ENCODE measurements at regions not wholly inside any gene's neighbourhood (a gene's known extent, or its start where the extent isn't known, plus 50 kb on each side); places are given as distances from the start of the nearest gene placed in this dataset.

GRCh38 chr5:143685246-143685815, 126.6 kb upstream of the HMHB1 start:
- no peak overlapping the region for H3K27ac ChIP-seq
- ATAC-seq: peak; percentile 39
- H3K4me3 ChIP-seq: no peak overlapping the region
- H3K27me3 ChIP-seq: no peaks in the 10 kb centered on the region
- H3K9me3 ChIP-seq: no peaks in the 10 kb centered on the region
- H3K4me1 ChIP-seq: peaks cover 7% of the 10 kb centered on the region
- TF ChIP-seq CTCF (IDR thresholded peaks at IDR 0.05): peak; percentile 21
- intact Hi-C loops (cut with DNase I): no loop called here
- no peak for DNase-seq
- H3K36me3 ChIP-seq: no peaks in the 10 kb centered on the region

- intact Hi-C loops (cut with DNase I): no loop called here
- H3K4me3 ChIP-seq: no peak overlapping the region
Observed at GRCh38 chr5:143683459-143683858, 128.5 kb upstream of the HMHB1 start.

GRCh38 chr5:143682929-143683386, 129.0 kb upstream of the HMHB1 start:
- H3K9me3 ChIP-seq: no peaks in the 10 kb centered on the region
- TF ChIP-seq CTCF (IDR thresholded peaks at IDR 0.05): no peak
- no peaks in the 10 kb centered on the region for H3K36me3 ChIP-seq
- no peak overlapping the region for H3K27ac ChIP-seq
- H3K4me3 ChIP-seq: no peak overlapping the region
- no peak for DNase-seq
- H3K27me3 ChIP-seq: no peaks in the 10 kb centered on the region
- intact Hi-C loops (cut with DNase I): no loop called here
- H3K4me1 ChIP-seq: peaks cover 7% of the 10 kb centered on the region
- no peak for ATAC-seq

More at GRCh38 chr5:143683459-143683858, 128.5 kb upstream of the HMHB1 start:
- Histone ChIP-seq H3K4me1 (peaks cover 7% of the 10 kb centered on the region), H3K36me3 (no peaks in the 10 kb centered on the region), H3K27me3 (no peaks in the 10 kb centered on the region), H3K27ac (no peak overlapping the region), H3K9me3 (no peaks in the 10 kb centered on the region)
- no peak for TF ChIP-seq CTCF (IDR thresholded peaks at IDR 0.05)
- no peak for DNase-seq
- no peak for ATAC-seq

- DNase-seq (no peak), ATAC-seq (no peak)
- intact Hi-C loops (cut with DNase I): no loop called here
- H3K4me1 ChIP-seq: peaks cover 7% of the 10 kb centered on the region
- H3K9me3 ChIP-seq: no peaks in the 10 kb centered on the region
- H3K27ac ChIP-seq: no peak overlapping the region
- H3K4me3 ChIP-seq: no peak overlapping the region
- TF ChIP-seq CTCF (IDR thresholded peaks at IDR 0.05): no peak
- no peaks in the 10 kb centered on the region for H3K27me3 ChIP-seq
- no peaks in the 10 kb centered on the region for H3K36me3 ChIP-seq
Observed at GRCh38 chr5:143682246-143682905, 129.6 kb upstream of the HMHB1 start.

- H3K4me3 ChIP-seq: no peak overlapping the region
- H3K27ac ChIP-seq: no peak overlapping the region
- ATAC-seq: no peak
Observed at GRCh38 chr5:143680672-143681259, 131.2 kb upstream of the HMHB1 start.

More at GRCh38 chr5:143680672-143681259, 131.2 kb upstream of the HMHB1 start:
- Histone ChIP-seq H3K9me3 (no peaks in the 10 kb centered on the region), H3K36me3 (no peaks in the 10 kb centered on the region), H3K4me1 (peaks cover 7% of the 10 kb centered on the region), H3K27me3 (no peaks in the 10 kb centered on the region)
- DNase-seq: no peak
- TF ChIP-seq CTCF (IDR thresholded peaks at IDR 0.05): no peak
- intact Hi-C loops (cut with DNase I): no loop called here

Data from upper lobe of right lung (tissue), 1 donor.